Kidney (tissue), 13 donors: ENCODE measurements at regions not wholly inside any gene's neighbourhood (a gene's known extent, or its start where the extent isn't known, plus 50 kb on each side); places are given as distances from the start of the nearest gene placed in this dataset.
A peak's percentile ranks its signal among the peaks of the same experiment; 100 is the strongest.

Experiments
- DNase-seq, 5 donors: peaks; one replicate each; pipeline ENCODE4 v3.0.0-alpha.2; 2013 to 2020
- FAIRE-seq: peaks from 2 replicates; lab custom pipeline; 2012; peaks lifted over from hg19 to GRCh38; lab: Jason Lieb, UNC
- H3K27ac ChIP-seq, 2 donors: one replicate each; pipeline ENCODE4 v1.7.0; 2013; ENCODE audit warnings: low read depth in 2 of 2, low read length in 2 of 2, inconsistent platforms in 1 of 2
- H3K27me3 ChIP-seq: one replicate; pipeline ENCODE4 v1.7.1; 2013; ENCODE audit warnings: low read length, inconsistent platforms; ENCODE audit not compliant: control insufficient read depth, insufficient read depth
- H3K36me3 ChIP-seq, 3 donors: one replicate each; pipeline versions ENCODE4 v1.7.0 to v1.7.1; 2013; ENCODE audit warnings: low read length in 3 of 3, control low read depth in 1 of 3, inconsistent platforms in 1 of 3; ENCODE audit not compliant: insufficient read depth in 3 of 3, control insufficient read depth in 2 of 3
- H3K4me1 ChIP-seq, 3 donors: one replicate each; pipeline versions ENCODE4 v1.7.0 to v1.7.1; 2013; ENCODE audit warnings: low read length in 3 of 3, inconsistent platforms in 1 of 3, low read depth in 1 of 3; ENCODE audit not compliant: control insufficient read depth in 2 of 3, insufficient read depth in 2 of 3
- H3K4me3 ChIP-seq, 3 donors: one replicate each; pipeline versions ENCODE4 v1.7.0 to v1.8.1; 2013; ENCODE audit warnings: low read length in 3 of 3, control low read depth in 1 of 3, inconsistent platforms in 1 of 3
- H3K9ac ChIP-seq, 3 donors: one replicate each; pipeline versions ENCODE4 v1.7.0 to v1.7.1; 2013; ENCODE audit warnings: low read length in 3 of 3, control low read depth in 1 of 3, inconsistent platforms in 1 of 3
- H3K9me3 ChIP-seq, 3 donors: one replicate each; pipeline versions ENCODE4 v1.7.0 to v1.7.1; 2013; ENCODE audit warnings: low read length in 3 of 3, control low read depth in 1 of 3, inconsistent platforms in 1 of 3; ENCODE audit not compliant: control insufficient read depth in 2 of 3, insufficient read depth in 1 of 3
- CTCF ChIP-seq: IDR thresholded peaks from 3 replicates; pipeline ENCODE4 v1.5.1; 2012; ENCODE audit warnings: mild to moderate bottlenecking, moderate library complexity, borderline replicate concordance; ENCODE audit not compliant: insufficient read depth; ENCODE audit errors: extremely low read depth
- intact Hi-C: fragments of 100-400 bp; cut with DNase I; formaldehyde crosslinking; loops from one replicate; pipeline ENCODE4 v1.11.1; 2022
- donor health status: control.
- donor health status: control.
- donor health status: control.
- donor health status: control.
- donor health status: control.
- donor health status: DM: yes; HTN: yes; CAD: no.
- donor health status: Normal renal cell carcinoma (clear cell type).

- no peak for TF ChIP-seq CTCF
- Histone ChIP-seq H3K9ac (no peak overlapping the region), H3K36me3 (no peaks in the 10 kb centered on the region), H3K27me3 (no peaks in the 10 kb centered on the region), H3K4me3 (no peak overlapping the region), H3K27ac (no peak overlapping the region), H3K4me1 (no peaks in the 10 kb centered on the region), H3K9me3 (no peaks in the 10 kb centered on the region)
- no peak for FAIRE-seq
- DNase-seq: no peak
- intact Hi-C loops: no loop called here
Observed at GRCh38 chr3:33949074-33949473, 150.6 kb downstream of the PDCD6IP start.

DNA sequence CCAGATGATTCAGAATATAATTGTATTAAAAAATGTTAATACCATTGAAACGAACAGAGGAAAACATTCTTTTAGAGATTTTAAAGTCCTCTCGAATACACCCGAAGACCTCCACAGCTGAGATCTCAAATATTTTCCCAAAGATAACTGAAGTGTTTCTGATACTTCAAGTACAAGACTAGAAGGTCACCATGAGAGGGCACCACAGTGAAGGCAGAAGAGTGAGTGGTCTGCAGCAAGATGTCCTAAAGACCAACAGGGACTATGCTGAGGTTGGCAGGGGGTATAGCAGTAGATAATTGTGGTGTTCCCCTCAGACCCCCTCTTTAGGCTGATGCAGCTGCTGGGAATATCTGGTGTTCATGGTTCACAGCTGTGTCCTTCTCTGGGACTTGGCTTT lies 156.5 kb downstream of the PDCD6IP start:
- H3K4me1 ChIP-seq: no peaks in the 10 kb centered on the region
- no peaks in the 10 kb centered on the region for H3K9me3 ChIP-seq
- no peak overlapping the region for H3K4me3 ChIP-seq
- H3K27ac ChIP-seq: no peak overlapping the region
- FAIRE-seq (no peak), DNase-seq (no peak)
- intact Hi-C loops: no loop called here
- no peaks in the 10 kb centered on the region for H3K36me3 ChIP-seq
- no peak for TF ChIP-seq CTCF
- no peak overlapping the region for H3K9ac ChIP-seq
- no peaks in the 10 kb centered on the region for H3K27me3 ChIP-seq

- no peak for FAIRE-seq
- no peaks in the 10 kb centered on the region for H3K27me3 ChIP-seq
- H3K9ac ChIP-seq: no peak overlapping the region
- no peak for TF ChIP-seq CTCF
- intact Hi-C loops: no loop called here
- no peak overlapping the region for H3K4me3 ChIP-seq
- no peaks in the 10 kb centered on the region for H3K4me1 ChIP-seq
- H3K9me3 ChIP-seq: no peaks in the 10 kb centered on the region
- H3K27ac ChIP-seq: no peak overlapping the region
- no peaks in the 10 kb centered on the region for H3K36me3 ChIP-seq
- peak in 3 of 5 donors; percentile 50 to 84 (median 79) for DNase-seq
Observed at GRCh38 chr3:33956206-33956605, 157.8 kb downstream of the PDCD6IP start.

GRCh38 chr3:33956776-33957175 lies 158.3 kb downstream of the PDCD6IP start:
- Histone ChIP-seq H3K4me1 (no peaks in the 10 kb centered on the region), H3K9me3 (no peaks in the 10 kb centered on the region), H3K27ac (no peak overlapping the region), H3K4me3 (no peak overlapping the region), H3K36me3 (no peaks in the 10 kb centered on the region), H3K27me3 (no peaks in the 10 kb centered on the region), H3K9ac (no peak overlapping the region)
- FAIRE-seq (no peak), DNase-seq (peak in 3 of 5 donors; percentile 44 to 69 (median 63))
- intact Hi-C loops: no loop called here
- no peak for TF ChIP-seq CTCF
